COLO668 (cell line): ENCODE measurements at regions not wholly inside any gene's neighbourhood (a gene's known extent, or its start where the extent isn't known, plus 50 kb on each side); places are given as distances from the start of the nearest gene placed in this dataset.

Experiments
- DNase-seq: peaks from one replicate; lab custom pipeline; 2025; ENCODE audit not compliant: unreplicated experiment; lab: John Stamatoyannopoulos, UW

- no peak for DNase-seq
Observed at GRCh38 chr12:87689196-87689595, 340.0 kb downstream of the C12orf50 start.

DNA sequence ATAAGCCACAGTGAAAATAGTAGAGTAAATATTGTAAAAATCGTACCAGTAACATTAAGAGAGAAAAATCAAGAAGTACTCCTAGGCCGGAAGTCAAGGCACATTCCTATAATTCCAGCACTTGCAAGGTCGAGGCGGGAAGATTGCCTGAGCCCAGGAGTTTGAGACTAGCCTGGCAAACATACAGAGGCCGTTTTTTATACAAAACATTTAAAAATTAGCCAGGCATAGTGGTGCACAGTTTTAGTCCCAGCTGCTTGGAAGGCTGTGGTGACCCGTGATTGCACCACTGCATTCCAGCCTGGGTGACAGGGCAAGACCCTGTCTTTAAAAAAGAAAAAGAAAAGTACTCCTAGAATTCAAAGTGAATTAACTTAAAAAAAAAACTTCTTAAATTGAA lies 341.8 kb downstream of the C12orf50 start:
- DNase-seq = no peak

GRCh38 chr12:87685696-87686095 lies 343.5 kb downstream of the C12orf50 start:
- DNase-seq = no peak

DNA sequence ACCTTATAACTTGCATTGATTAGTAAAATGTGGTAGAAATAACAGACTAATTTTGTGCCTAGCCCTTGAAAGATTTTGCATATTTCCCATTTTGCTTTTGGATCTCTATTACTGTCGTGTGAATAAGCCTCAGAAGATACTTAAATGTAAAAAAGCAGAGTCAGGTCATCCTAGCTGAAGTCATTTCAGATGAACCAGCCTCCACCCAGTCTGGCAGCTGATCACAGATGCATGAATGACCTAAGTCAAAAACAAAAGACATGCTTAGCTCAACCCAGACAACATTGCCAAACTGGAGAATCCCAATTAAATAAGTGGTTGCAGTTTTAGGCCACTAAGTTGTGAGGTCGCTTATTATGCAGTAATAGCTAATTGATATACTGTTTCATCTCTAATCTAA lies 349.9 kb downstream of the C12orf50 start:
- DNase-seq = no peak

GRCh38 chr12:87678453-87678852 lies 350.7 kb downstream of the C12orf50 start:
- DNase-seq = no peak

- DNase-seq = no peak
Observed at GRCh38 chr12:87676731-87677130, 352.5 kb downstream of the C12orf50 start.

- DNase-seq = no peak
Observed at GRCh38 chr12:87671757-87672156, 357.4 kb downstream of the C12orf50 start.

- no peak for DNase-seq
Observed at GRCh38 chr12:87670448-87670847, 358.8 kb downstream of the C12orf50 start.

GRCh38 chr12:87667378-87667777 lies 361.8 kb downstream of the C12orf50 start:
- no peak for DNase-seq

GRCh38 chr12:87661786-87662377 lies 367.3 kb downstream of the C12orf50 start:
- no peak for DNase-seq

DNA sequence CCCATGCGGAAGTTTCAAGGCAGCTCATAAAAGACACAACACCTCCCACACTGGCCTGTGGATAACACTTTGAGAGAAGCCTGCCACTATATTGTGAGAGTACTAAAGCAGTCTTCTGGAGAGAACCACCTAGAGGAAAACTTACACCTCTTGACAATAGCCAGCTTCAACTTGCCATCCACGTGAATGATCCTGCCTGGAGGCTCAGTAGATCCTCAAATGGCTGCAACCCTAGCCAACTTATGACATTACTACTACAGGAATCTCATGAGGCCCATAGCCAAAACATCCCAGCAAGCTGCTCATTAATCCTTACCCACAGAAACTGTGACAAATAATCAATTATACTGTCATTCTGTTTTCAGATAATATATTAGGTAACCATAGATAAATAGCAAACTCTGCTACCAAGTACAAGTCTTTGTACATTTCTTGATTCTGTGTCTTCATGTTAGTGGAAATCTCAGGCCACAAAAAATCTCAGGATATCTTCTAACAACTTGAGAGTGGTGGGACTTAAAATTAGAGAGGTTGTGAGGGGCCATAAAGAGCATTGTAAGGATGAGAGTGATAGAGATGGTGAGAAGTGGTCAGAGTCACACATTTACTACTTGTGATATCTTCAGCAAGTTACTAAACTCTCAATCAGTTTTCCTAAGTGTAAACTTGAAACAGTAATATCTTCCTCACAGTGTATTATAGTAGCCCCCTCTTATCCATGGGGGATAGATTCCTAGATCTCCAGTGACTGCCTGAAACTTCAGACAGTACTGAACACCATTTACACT lies 368.0 kb downstream of the C12orf50 start:
- no peak for DNase-seq

GRCh38 chr12:87660291-87660690 lies 368.9 kb downstream of the C12orf50 start:
- no peak for DNase-seq

- DNase-seq = no peak
Observed at GRCh38 chr12:87656311-87656710, 372.9 kb downstream of the C12orf50 start.

DNA sequence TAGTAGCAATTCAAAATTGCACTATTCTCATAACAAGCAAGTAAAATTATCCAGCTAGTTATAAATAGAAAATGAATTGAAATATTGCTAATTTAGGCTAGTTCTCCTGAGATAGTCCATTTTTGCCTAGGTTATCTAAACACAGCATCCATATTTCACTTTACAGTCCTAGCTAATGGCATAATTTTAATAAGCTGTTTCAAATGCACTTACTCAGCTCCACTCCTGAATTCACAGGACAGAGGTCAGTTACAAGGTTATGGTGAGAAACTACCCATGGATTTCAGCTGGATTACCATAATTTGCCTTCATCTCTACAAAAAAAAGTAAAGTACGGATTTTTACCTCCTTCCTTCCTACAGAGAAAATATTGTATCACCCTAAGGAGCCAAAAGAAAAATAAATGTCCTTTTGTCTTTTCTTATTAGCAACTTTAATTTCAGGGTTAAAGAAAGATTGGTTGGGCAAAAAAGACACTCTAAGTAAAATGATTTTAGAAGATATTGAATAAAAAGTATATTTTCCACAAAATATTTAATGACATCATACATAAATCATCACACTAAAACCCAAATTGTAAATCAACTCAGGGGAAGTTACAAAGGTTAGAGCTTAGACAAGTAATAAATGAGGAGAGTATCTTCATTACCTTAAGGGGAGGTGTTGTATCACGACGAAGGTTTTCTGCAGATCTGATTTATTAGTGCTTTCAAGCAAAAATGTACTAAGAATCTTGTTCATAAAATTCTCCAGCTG lies 377.4 kb downstream of the C12orf50 start:
- DNase-seq = no peak

DNA sequence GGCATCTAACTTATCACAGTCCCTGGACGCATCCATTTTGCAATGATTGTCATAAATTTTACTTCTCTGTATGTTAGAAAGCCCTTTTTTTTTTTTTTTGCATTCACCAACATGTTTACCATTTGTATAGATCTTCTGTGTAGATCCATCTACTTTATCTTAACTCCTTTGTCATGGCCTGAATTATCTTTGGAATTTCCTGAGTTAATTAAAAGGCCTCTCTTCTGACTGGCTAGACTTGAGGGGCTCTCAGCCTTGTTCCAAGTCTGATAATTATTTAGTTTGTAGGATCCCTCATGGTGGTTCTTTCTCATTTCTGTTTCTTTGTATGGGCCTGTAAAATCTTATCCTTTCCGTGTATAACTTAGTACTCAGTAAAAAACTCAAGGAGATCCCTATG lies 387.0 kb downstream of the C12orf50 start:
- DNase-seq = no peak

DNA sequence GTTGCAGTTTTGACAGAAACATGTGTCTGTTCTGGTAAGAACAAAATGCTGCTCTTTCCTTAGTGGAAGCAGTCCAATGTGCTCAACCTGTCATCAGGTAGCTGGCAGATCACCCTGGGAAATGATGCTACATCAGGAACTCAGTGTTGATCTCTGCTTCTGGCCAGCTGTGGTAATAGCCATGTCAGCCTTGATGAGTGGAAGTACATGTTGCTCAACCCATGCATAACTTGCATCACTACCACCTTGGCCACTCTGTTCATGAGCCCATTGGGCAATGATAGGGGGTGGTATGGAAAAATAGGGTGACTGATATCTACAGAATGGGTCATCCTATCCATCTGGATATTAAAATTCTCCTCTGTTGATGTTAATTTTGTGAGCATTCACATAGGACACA lies 411.0 kb downstream of the C12orf50 start:
- DNase-seq = no peak

DNA sequence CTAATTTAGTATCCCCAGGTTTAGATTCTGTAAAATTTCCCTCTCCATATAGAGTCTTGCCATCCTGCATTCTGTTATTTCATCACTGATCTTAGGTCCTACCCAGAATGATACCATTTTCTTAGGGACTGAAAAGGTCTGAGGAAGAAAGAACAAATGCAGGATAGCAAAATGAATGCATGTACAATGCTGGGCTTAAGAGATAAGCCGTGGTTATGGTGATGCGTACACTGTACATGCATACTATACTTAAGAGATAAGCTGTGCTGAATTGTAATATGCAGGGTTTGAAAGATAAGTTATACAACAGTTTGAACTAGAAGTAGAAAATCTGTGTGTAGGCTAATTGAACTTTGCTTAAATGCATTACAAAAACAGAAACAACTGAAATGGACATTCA lies 416.2 kb downstream of the C12orf50 start:
- DNase-seq = no peak

GRCh38 chr12:87608321-87608720 lies 420.9 kb downstream of the C12orf50 start:
- DNase-seq = no peak

- DNase-seq = no peak
Observed at GRCh38 chr12:87603727-87604126, 425.5 kb downstream of the C12orf50 start.

- no peak for DNase-seq
Observed at GRCh38 chr12:87599459-87599858, 429.7 kb downstream of the C12orf50 start.

GRCh38 chr12:87597114-87597513 lies 432.1 kb downstream of the C12orf50 start:
- DNase-seq = no peak

DNA sequence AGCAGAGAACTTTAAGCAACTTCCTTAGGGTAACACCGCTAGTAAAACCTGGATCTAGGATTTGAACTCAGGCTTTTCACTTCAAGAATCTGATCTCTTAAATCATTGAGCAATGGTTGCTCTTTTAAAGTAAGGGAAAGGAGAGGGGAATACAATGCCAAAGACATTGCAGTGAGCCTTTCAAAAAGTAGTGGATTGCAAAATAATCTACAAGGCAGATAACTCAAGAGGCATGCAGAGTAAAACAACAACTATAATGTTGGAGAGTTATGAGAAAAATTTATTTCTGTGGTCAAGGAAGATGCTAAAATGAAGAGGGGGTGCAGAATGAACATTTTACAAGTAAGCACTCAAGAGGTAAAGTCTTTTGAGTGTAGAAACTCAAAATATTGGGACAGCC lies 432.6 kb downstream of the C12orf50 start:
- DNase-seq = no peak
